BLaER1 treated with 17β-estradiol and CSF1 and Interleukin-3, amounts not matched to agents 10 nM and 100 nM (cell line): ENCODE measurements at regions not wholly inside any gene's neighbourhood (a gene's known extent, or its start where the extent isn't known, plus 50 kb on each side); places are given as distances from the start of the nearest gene placed in this dataset.
A peak's percentile ranks its signal among the peaks of the same experiment; 100 is the strongest.

Experiments
- H3K27ac ChIP-seq, 11 experiments: shearing (Covaris generic); formaldehyde crosslinking; 2 replicates each; pipeline ENCODE4 v1.8.1; 2022
- H3K27me3 ChIP-seq, 11 experiments: shearing (Covaris generic); formaldehyde crosslinking; 2 replicates each; pipeline ENCODE4 v1.8.1; 2022
- H3K36me3 ChIP-seq, 11 experiments: shearing (Covaris generic); formaldehyde crosslinking; 2 replicates each; pipeline ENCODE4 v1.8.1; 2022
- H3K4me1 ChIP-seq, 10 experiments: shearing (Covaris generic); formaldehyde crosslinking; 2 replicates each; pipeline ENCODE4 v1.8.1; 2022
- H3K4me2 ChIP-seq, 11 experiments: shearing (Covaris generic); formaldehyde crosslinking; 2 replicates each; pipeline ENCODE4 v1.8.1; 2022
- H3K4me3 ChIP-seq, 10 experiments: shearing (Covaris generic); formaldehyde crosslinking; 2 replicates each; pipeline ENCODE4 v1.8.1; 2022
- H3K9ac ChIP-seq, 11 experiments: shearing (Covaris generic); formaldehyde crosslinking; 2 replicates each; pipeline ENCODE4 v1.8.1; 2022
- H3K9me3 ChIP-seq, 11 experiments: shearing (Covaris generic); formaldehyde crosslinking; replicated peaks in 1 of 11; 2 replicates each; pipeline ENCODE4 v1.8.1; 2022
- H4K20me1 ChIP-seq, 11 experiments: shearing (Covaris generic); formaldehyde crosslinking; 2 replicates each; pipeline ENCODE4 v1.8.1; 2022
- Cebpa-rat ChIP-seq, 11 experiments: shearing (Covaris generic); IDR thresholded peaks; 2 replicates each; pipeline ENCODE4 v1.8.1; 2022

DNA sequence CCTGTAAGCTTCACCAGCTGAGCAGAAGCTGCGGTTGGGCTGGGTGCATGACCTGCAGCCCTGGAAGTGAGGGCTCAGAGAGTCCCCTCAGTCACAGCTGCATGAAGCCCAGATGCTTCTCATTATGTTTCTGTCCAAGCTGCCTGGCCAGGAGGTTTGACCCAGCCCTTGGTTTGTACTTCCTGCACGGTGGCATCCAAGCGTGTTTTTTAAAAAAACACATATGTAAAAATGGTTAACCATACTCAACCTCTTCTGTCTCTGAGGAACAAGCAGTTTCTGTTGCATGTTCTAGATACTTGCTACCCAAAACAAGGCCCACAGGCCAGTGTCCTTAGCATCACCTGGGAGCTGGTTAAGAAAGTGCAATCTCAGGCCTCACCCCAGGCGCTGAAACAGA is 76.0 kb upstream of the ATP10A start:
- H3K4me2 ChIP-seq, result peak overlapping the region in 10 of 11 experiments; percentile 18 to 80 (median 63); a peak in 17 of 22 replicates
- peaks cover 3 to 5% (median 5%) of the 10 kb centered on the region in 11 experiments; a peak in 19 of 22 replicates for H3K9me3 ChIP-seq
- no peak overlapping the region for H3K4me3 ChIP-seq
- no peak overlapping the region for H3K27ac ChIP-seq
- peaks cover 0 to 21% (median 0%) of the 10 kb centered on the region in 11 experiments; a peak in 2 of 22 replicates for H3K27me3 ChIP-seq
- no peaks in the 10 kb centered on the region for H3K36me3 ChIP-seq
- H3K9ac ChIP-seq, result no peak overlapping the region
- TF ChIP-seq Cebpa-rat (IDR thresholded peaks at IDR 0.05), result no peak
- no peaks in the 10 kb centered on the region; a peak in 1 of 22 replicates for H4K20me1 ChIP-seq
- H3K4me1 ChIP-seq, result peaks cover 0 to 47% (median 29%) of the 10 kb centered on the region in 10 experiments; a peak in 14 of 20 replicates

DNA sequence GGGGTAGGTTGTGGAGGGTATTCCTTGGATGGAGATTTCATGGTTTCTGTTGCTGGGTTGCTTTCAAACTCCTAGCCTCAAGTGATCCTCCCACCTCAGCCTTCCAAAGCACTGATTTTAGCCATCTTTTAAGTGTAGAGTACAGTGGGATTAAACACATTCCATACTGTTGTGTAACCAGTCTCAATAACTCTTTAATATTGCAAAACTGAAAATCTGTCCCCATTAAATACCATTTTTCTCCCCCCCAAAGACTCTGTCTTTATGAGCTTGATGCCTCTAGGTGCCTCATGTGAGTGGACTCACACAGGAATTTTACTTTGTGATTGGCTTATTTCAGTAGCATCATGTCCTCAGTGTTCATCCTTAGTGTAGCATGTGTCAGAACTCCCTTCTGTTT is 74.7 kb upstream of the ATP10A start:
- no peak overlapping the region for H3K4me3 ChIP-seq
- H3K9ac ChIP-seq, result no peak overlapping the region
- H4K20me1 ChIP-seq, result no peaks in the 10 kb centered on the region; a peak in 1 of 22 replicates
- no peaks in the 10 kb centered on the region for H3K36me3 ChIP-seq
- no peak for TF ChIP-seq Cebpa-rat (IDR thresholded peaks at IDR 0.05)
- H3K9me3 ChIP-seq, result no peaks in the 10 kb centered on the region
- no peak overlapping the region for H3K27ac ChIP-seq
- peak overlapping the region; percentile 35 to 71 (median 61); a peak in 18 of 22 replicates for H3K4me2 ChIP-seq
- H3K27me3 ChIP-seq, result peaks cover 0 to 31% (median 0%) of the 10 kb centered on the region in 11 experiments; a peak in 5 of 22 replicates
- peaks cover 4 to 57% (median 39%) of the 10 kb centered on the region in 10 experiments; a peak in 14 of 20 replicates for H3K4me1 ChIP-seq

DNA sequence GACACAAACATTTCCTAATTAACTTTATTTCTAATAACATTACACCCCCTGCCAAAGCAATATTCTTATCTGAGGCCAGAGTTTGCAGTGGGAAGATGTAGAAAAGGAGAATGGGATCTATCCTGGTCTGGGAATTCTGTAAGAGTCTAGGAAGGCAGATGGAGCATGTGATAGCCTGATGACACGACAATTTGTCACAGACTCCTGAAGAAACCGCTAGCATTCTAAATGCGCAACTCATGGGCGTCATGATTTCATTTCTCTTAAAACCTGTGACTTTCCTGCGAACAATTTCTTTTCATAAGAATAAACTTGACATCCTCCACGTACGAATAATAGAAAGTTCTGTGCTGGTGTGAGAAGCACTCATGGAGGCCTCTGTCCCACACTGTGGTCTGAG is 72.9 kb upstream of the ATP10A start:
- no peaks in the 10 kb centered on the region for H3K36me3 ChIP-seq
- TF ChIP-seq Cebpa-rat (IDR thresholded peaks at IDR 0.05), result no peak
- H3K9me3 ChIP-seq, result peaks cover under 1 to 6% (median 2%) of the 10 kb centered on the region in 11 experiments; a peak in 17 of 22 replicates
- peaks cover 0 to 42% (median 0%) of the 10 kb centered on the region in 11 experiments; a peak in 6 of 22 replicates for H3K27me3 ChIP-seq
- H3K9ac ChIP-seq, result no peak overlapping the region
- H4K20me1 ChIP-seq, result no peaks in the 10 kb centered on the region; a peak in 1 of 22 replicates
- no peak overlapping the region for H3K4me3 ChIP-seq
- peaks cover 4 to 56% (median 39%) of the 10 kb centered on the region in 10 experiments; a peak in 14 of 20 replicates for H3K4me1 ChIP-seq
- H3K4me2 ChIP-seq, result no peak overlapping the region
- no peak overlapping the region for H3K27ac ChIP-seq

DNA sequence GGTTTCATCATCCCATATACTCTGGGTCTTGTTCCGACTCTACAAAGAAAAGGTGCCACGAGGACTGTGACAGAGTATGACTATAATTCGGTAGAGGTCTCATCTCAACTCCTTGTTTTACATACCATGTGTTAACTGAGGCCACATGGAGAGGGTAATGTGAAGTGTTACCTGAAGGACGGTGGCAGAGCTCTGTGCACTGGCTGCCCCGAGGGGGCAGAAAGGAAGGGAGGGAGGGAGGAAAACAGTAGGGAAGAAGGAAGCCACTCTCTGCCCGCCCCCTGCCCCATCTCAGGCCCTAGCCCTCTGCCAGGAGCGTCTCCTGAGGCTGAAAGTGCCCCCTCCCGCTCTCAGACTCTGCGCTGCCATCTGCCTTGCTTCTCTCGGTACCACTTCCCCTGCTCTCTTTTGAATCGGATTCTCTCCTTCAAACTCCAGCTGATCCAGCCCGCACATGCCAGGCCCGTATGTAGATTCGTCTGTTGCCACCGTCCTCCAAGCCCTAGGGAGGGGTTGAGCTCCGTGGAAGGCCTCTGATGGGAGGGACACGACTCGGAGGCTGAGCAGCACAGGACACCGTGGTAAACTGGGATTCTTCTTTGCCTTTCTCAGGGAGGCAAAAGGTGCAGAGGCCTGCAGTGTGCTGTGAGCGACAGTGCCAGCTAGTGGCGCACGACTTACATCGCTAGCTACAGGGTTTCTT is 70.5 kb upstream of the ATP10A start:
- Histone ChIP-seq H3K4me2 (peak overlapping the region; percentile 64 to 94 (median 82)), H3K4me1 (peaks cover 2 to 38% (median 22%) of the 10 kb centered on the region in 10 experiments; a peak in 14 of 20 replicates), H3K27ac (no peak overlapping the region), H3K36me3 (no peaks in the 10 kb centered on the region), H3K4me3 (peak overlapping the region in 7 of 10 experiments; percentile 14 to 55 (median 31); a peak in 9 of 20 replicates), H3K9ac (peak overlapping the region in 6 of 11 experiments; percentile 28 to 58 (median 34); a peak in 7 of 22 replicates), H3K9me3 (peaks cover 19 to 27% (median 24%) of the 10 kb centered on the region in 11 experiments), H3K27me3 (peaks cover 0 to 41% (median 0%) of the 10 kb centered on the region in 11 experiments; a peak in 6 of 22 replicates), H4K20me1 (no peaks in the 10 kb centered on the region; a peak in 1 of 22 replicates)
- TF ChIP-seq Cebpa-rat (IDR thresholded peaks at IDR 0.05), result no peak

DNA sequence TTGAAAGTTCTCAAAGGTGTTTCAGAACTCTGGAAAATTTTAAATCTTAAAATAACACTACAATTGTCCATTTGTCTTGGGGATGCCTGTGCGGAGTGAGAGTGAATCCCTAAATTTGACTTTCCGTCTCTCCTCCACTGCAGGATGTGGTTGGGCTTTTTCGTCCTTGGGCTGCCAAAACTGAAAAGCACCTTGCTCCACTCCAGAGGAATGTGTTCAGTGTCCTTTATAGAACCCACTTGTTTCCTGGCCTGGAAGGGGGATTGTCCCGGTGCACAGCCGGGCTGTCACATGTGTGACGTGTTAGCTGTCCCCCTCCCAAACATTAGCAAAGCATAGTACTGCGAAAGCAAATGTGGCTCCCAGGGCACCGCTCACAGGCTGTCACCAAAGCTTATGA is 69.6 kb upstream of the ATP10A start:
- peaks cover 0 to 29% (median 14%) of the 10 kb centered on the region in 10 experiments; a peak in 14 of 20 replicates for H3K4me1 ChIP-seq
- no peaks in the 10 kb centered on the region; a peak in 1 of 22 replicates for H4K20me1 ChIP-seq
- TF ChIP-seq Cebpa-rat (IDR thresholded peaks at IDR 0.05), result no peak
- H3K36me3 ChIP-seq, result no peaks in the 10 kb centered on the region
- H3K4me3 ChIP-seq, result no peak overlapping the region
- H3K27me3 ChIP-seq, result peaks cover 0 to 44% (median 0%) of the 10 kb centered on the region in 11 experiments; a peak in 6 of 22 replicates
- H3K9me3 ChIP-seq, result peaks cover 19 to 32% (median 27%) of the 10 kb centered on the region in 11 experiments
- 0 out of 22 replicates have a peak overlapping the region, but pooled peaks of 2 of the 11 experiments have one; percentile 71 to 76 for H3K4me2 ChIP-seq
- H3K27ac ChIP-seq, result no peak overlapping the region
- H3K9ac ChIP-seq, result no peak overlapping the region

DNA sequence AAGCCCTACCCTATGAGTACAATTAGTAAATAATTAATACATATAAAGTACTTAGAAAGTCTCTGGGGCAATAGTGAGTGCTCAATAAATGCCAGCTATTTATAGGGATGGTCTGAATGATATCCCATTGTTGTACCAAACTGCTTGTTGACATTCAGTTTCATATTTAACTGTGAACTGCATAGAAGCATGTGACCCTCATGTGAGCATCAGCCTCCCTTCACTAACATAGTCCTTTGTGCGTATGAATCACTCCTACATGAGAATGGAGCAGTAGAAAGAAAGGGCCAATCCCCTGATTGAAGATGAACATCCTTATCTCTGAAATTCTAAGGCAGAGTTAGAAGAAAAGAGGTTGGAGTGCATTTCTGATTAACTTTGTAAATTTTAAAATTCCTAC is 68.7 kb upstream of the ATP10A start:
- Histone ChIP-seq H3K27ac (no peak overlapping the region), H4K20me1 (no peaks in the 10 kb centered on the region; a peak in 1 of 22 replicates), H3K9me3 (peaks cover 19 to 32% (median 27%) of the 10 kb centered on the region in 11 experiments), H3K9ac (no peak overlapping the region), H3K4me2 (0 out of 22 replicates have a peak overlapping the region, but pooled peaks of 1 of the 11 experiments have one; percentile 2), H3K27me3 (peaks cover 0 to 48% (median 0%) of the 10 kb centered on the region in 11 experiments; a peak in 6 of 22 replicates), H3K36me3 (no peaks in the 10 kb centered on the region), H3K4me3 (no peak overlapping the region), H3K4me1 (peaks cover 0 to 26% (median 13%) of the 10 kb centered on the region in 10 experiments; a peak in 14 of 20 replicates)
- no peak for TF ChIP-seq Cebpa-rat (IDR thresholded peaks at IDR 0.05)

DNA sequence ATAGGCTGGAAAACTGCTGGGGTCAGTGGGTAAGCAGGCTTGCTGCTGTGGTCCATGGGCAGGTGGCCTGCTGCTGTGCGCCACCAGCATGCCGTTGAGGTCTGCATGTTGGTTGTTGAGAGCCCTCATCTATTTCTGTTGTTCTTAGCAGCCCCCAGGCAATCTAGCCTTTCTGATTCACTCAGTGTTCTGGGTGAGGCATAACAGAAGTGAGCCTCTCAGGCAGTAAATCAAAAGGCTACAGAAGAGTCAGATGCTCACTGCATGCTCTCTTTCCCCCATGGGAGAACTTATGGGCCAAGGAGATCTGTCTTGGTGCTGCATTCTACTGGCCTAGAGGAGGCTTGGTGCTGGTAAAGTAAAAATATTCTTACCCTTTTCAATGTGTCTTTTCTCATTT is 67.8 kb upstream of the ATP10A start:
- H4K20me1 ChIP-seq, result no peaks in the 10 kb centered on the region; a peak in 1 of 22 replicates
- TF ChIP-seq Cebpa-rat (IDR thresholded peaks at IDR 0.05), result no peak
- H3K4me3 ChIP-seq, result no peak overlapping the region
- no peak overlapping the region for H3K27ac ChIP-seq
- peaks cover 19 to 32% (median 27%) of the 10 kb centered on the region in 11 experiments for H3K9me3 ChIP-seq
- no peaks in the 10 kb centered on the region for H3K36me3 ChIP-seq
- no peak overlapping the region for H3K4me2 ChIP-seq
- peaks cover 0 to 54% (median 0%) of the 10 kb centered on the region in 11 experiments; a peak in 6 of 22 replicates for H3K27me3 ChIP-seq
- H3K4me1 ChIP-seq, result peaks cover 0 to 26% (median 13%) of the 10 kb centered on the region in 10 experiments; a peak in 14 of 20 replicates
- H3K9ac ChIP-seq, result no peak overlapping the region
